ENCODE measurements at regions not wholly inside any gene's neighbourhood (a gene's known extent, or its start where the extent isn't known, plus 50 kb on each side); places are given as distances from the start of the nearest gene placed in this dataset.
"Not testable (repeated sequence)": the region's sequence is repeated elsewhere in the genome, so short reads cannot be mapped to it uniquely, and the experiment has no call there.

DNA sequence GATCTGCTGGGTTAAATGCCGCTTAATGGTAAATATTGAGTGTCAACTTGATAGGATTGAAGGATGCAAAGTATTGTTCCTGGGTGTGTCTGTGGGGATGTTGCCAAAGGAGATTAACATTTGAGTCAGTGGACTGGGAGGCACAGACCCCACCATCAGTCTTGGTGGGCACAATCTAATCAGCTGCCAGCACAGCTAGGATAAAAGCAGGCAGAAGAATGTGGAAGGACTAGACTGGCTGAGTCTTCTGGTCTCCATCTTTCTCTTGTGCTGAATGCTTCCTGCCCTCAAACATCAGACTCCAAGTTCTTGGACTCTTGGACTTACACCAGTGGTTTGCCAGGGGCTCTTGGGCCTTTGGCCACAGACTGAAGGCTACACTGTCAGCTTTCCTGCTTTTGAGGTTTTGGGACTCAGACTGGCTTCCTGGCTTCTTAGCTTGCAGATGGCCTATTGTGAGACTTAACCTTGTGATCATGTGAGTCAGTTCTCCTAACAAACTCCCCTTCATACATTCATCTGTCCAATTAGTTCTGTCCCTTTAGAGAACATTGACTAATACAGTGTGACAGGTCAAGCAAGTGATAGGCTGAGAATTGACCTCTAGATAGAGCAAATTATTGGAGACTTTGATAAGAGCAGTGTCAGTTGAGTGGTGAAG is 332.5 kb downstream of the DLEU7 start:
- TF ChIP-seq, protein P1, sequence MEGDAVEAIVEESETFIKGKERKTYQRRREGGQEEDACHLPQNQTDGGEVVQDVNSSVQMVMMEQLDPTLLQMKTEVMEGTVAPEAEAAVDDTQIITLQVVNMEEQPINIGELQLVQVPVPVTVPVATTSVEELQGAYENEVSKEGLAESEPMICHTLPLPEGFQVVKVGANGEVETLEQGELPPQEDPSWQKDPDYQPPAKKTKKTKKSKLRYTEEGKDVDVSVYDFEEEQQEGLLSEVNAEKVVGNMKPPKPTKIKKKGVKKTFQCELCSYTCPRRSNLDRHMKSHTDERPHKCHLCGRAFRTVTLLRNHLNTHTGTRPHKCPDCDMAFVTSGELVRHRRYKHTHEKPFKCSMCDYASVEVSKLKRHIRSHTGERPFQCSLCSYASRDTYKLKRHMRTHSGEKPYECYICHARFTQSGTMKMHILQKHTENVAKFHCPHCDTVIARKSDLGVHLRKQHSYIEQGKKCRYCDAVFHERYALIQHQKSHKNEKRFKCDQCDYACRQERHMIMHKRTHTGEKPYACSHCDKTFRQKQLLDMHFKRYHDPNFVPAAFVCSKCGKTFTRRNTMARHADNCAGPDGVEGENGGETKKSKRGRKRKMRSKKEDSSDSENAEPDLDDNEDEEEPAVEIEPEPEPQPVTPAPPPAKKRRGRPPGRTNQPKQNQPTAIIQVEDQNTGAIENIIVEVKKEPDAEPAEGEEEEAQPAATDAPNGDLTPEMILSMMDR (IDR thresholded peaks at IDR 0.05) = not testable (repeated sequence)
- not testable (repeated sequence) for TF ChIP-seq EP300, POLR2A, POLR2AphosphoS5 (IDR thresholded peaks at IDR 0.05)
